ENCODE measurements at regions not wholly inside any gene's neighbourhood (a gene's known extent, or its start where the extent isn't known, plus 50 kb on each side); places are given as distances from the start of the nearest gene placed in this dataset.
A peak's percentile ranks its signal among the peaks of the same experiment; 100 is the strongest.

- DNase-seq (ENCODE audit: low read depth) = no peak
Measured at GRCh38 chr2:238963161-238963970, 115.5 kb downstream of the TWIST2 start.

GRCh38 chr2:238963971-238964328 lies 116.1 kb downstream of the TWIST2 start:
- no peak for DNase-seq (ENCODE audit: low read depth)

- no peak for DNase-seq (ENCODE audit: low read depth)
Measured at GRCh38 chr2:238964544-238965067, 116.7 kb downstream of the TWIST2 start.

- DNase-seq (ENCODE audit: low read depth) = no peak
Measured at GRCh38 chr2:238965371-238966071, 117.6 kb downstream of the TWIST2 start.

- no peak for DNase-seq (ENCODE audit: low read depth)
Measured at GRCh38 chr2:238966072-238966937, 118.4 kb downstream of the TWIST2 start.

- DNase-seq (ENCODE audit: low read depth) = no peak
Measured at GRCh38 chr2:238967031-238967977, 119.4 kb downstream of the TWIST2 start.

- DNase-seq (ENCODE audit: low read depth) = no peak
Measured at GRCh38 chr2:238967978-238968360, 120.1 kb downstream of the TWIST2 start.

GRCh38 chr2:238968616-238969384 lies 120.9 kb downstream of the TWIST2 start:
- DNase-seq (ENCODE audit: low read depth) = no peak

- DNase-seq (ENCODE audit: low read depth) = no peak
Measured at GRCh38 chr2:238969857-238970256, 122.0 kb downstream of the TWIST2 start.

- DNase-seq (ENCODE audit: low read depth) = peak; percentile 26
Measured at GRCh38 chr2:238970553-238971081, 122.7 kb downstream of the TWIST2 start.

- no peak for DNase-seq (ENCODE audit: low read depth)
Measured at GRCh38 chr2:238971318-238972145, 123.6 kb downstream of the TWIST2 start.

GRCh38 chr2:238972146-238972445 lies 124.2 kb downstream of the TWIST2 start:
- DNase-seq (ENCODE audit: low read depth) = no peak

- DNase-seq (ENCODE audit: low read depth) = no peak
Measured at GRCh38 chr2:238973038-238973739, 125.3 kb downstream of the TWIST2 start.

GRCh38 chr2:238974081-238974480 lies 126.2 kb downstream of the TWIST2 start:
- DNase-seq (ENCODE audit: low read depth) = no peak

GRCh38 chr2:238974501-238975166 lies 126.7 kb downstream of the TWIST2 start:
- DNase-seq (ENCODE audit: low read depth) = peak; percentile 53

- no peak for DNase-seq (ENCODE audit: low read depth)
Measured at GRCh38 chr2:238975408-238975807, 127.5 kb downstream of the TWIST2 start.

- no peak for DNase-seq (ENCODE audit: low read depth)
Measured at GRCh38 chr2:238978497-238978896, 130.6 kb downstream of the TWIST2 start.

- DNase-seq (ENCODE audit: low read depth) = no peak
Measured at GRCh38 chr2:238979636-238980035, 131.8 kb downstream of the TWIST2 start.
